Astrocyte (in vitro differentiated cells and primary cell): ENCODE measurements at regions not wholly inside any gene's neighbourhood (a gene's known extent, or its start where the extent isn't known, plus 50 kb on each side); places are given as distances from the start of the nearest gene placed in this dataset.

Source experiments
- DNase-seq: peaks from one replicate; pipeline ENCODE4 v3.0.0-alpha.2; 2010; ENCODE audit warnings: low read depth
- FAIRE-seq: peaks from 2 replicates; lab custom pipeline; 2011; peaks lifted over from hg19 to GRCh38; lab: Jason Lieb, UNC
- H2AFZ ChIP-seq: 2 replicates; pipeline ENCODE4 v1.6.0; 2012; ENCODE audit warnings: low read depth, low read length, inconsistent platforms
- H3K27ac ChIP-seq: 2 replicates; pipeline ENCODE4 v1.5.1; 2011; ENCODE audit warnings: low read depth, low read length, inconsistent platforms
- H3K27me3 ChIP-seq: 2 replicates; pipeline ENCODE4 v1.6.0; 2011; ENCODE audit warnings: low read length, inconsistent platforms; ENCODE audit not compliant: insufficient read depth
- H3K36me3 ChIP-seq: 2 replicates; pipeline ENCODE4 v1.5.1; 2011; ENCODE audit warnings: low read length, inconsistent platforms; ENCODE audit not compliant: insufficient read depth
- H3K4me1 ChIP-seq: 2 replicates; pipeline ENCODE4 v1.5.1; 2011; ENCODE audit warnings: low read length, inconsistent platforms; ENCODE audit not compliant: insufficient read depth
- H3K4me2 ChIP-seq: 2 replicates; pipeline ENCODE4 v1.6.0; 2012; ENCODE audit warnings: low read length, inconsistent platforms
- H3K4me3 ChIP-seq: 2 replicates; pipeline ENCODE4 v1.5.1; 2011; ENCODE audit warnings: low read depth, mild to moderate bottlenecking, low read length, inconsistent platforms; ENCODE audit not compliant: insufficient read depth
- H3K79me2 ChIP-seq: 2 replicates; pipeline ENCODE4 v1.6.0; 2012; ENCODE audit warnings: mild to moderate bottlenecking, low read length, inconsistent platforms; ENCODE audit not compliant: insufficient read depth
- H3K9ac ChIP-seq: 2 replicates; pipeline ENCODE4 v1.6.0; 2012; ENCODE audit warnings: mild to moderate bottlenecking, low read length, inconsistent platforms
- H3K9me3 ChIP-seq: 2 replicates; pipeline ENCODE4 v1.5.1; 2012; ENCODE audit warnings: low read depth, mild to moderate bottlenecking, low read length, inconsistent platforms; ENCODE audit not compliant: insufficient read depth
- H4K20me1 ChIP-seq: 2 replicates; pipeline ENCODE4 v1.6.0; 2012; ENCODE audit warnings: low read length, inconsistent platforms; ENCODE audit not compliant: insufficient read depth
- H3K27ac Mint-ChIP-seq: one replicate; pipeline ENCODE4 v1.8.0; 2021; ENCODE audit warnings: mild to moderate bottlenecking, mixed read lengths; ENCODE audit not compliant: unreplicated experiment
- H3K27me3 Mint-ChIP-seq: one replicate; pipeline ENCODE4 v1.8.0; 2021; ENCODE audit warnings: low read depth, mixed read lengths; ENCODE audit not compliant: unreplicated experiment
- H3K36me3 Mint-ChIP-seq: one replicate; pipeline ENCODE4 v1.8.0; 2021; ENCODE audit warnings: low read depth, mixed read lengths; ENCODE audit not compliant: unreplicated experiment
- H3K4me1 Mint-ChIP-seq: one replicate; pipeline ENCODE4 v1.8.0; 2021; ENCODE audit warnings: low read depth, mixed read lengths; ENCODE audit not compliant: unreplicated experiment
- H3K4me3 Mint-ChIP-seq: one replicate; pipeline ENCODE4 v1.8.0; 2021; ENCODE audit warnings: mild to moderate bottlenecking, moderate library complexity, mixed read lengths; ENCODE audit not compliant: unreplicated experiment
- H3K9me3 Mint-ChIP-seq: one replicate; pipeline ENCODE4 v1.8.0; 2021; ENCODE audit warnings: mild to moderate bottlenecking, mixed read lengths; ENCODE audit not compliant: unreplicated experiment
- CTCF ChIP-seq: IDR thresholded peaks from 2 replicates; pipeline ENCODE4 v1.5.1; 2011; ENCODE audit warnings: low read depth, mild to moderate bottlenecking, inconsistent platforms, low read length, moderate library complexity; ENCODE audit not compliant: insufficient read depth
- EZH2 ChIP-seq: IDR thresholded peaks from 2 replicates; pipeline ENCODE4 v1.6.1; 2012; ENCODE audit warnings: mild to moderate bottlenecking, low read length, inconsistent platforms; ENCODE audit not compliant: insufficient read depth

DNA sequence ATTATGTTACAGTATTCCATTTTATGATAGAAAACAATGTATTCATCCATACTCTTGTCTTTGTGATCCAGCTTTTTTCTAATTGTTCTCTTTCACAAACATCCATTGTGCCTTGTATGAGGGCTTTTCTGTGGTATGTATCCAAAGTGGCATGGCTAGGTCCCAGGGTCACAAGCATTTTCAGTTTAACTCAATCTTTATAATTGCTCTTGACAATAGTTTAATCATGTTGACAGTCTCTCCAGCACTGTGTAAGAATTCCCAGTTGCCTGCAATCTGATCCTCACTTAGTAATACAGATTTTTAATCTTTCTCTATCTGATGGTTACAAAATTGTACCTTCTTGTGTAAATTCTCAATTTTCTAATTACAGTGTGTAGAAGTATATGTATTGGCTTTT is 533.4 kb downstream of the NEBL start:
- Histone ChIP-seq H4K20me1 (no peaks in the 10 kb centered on the region), H3K9ac (no peak overlapping the region), H3K4me2 (no peak overlapping the region), H3K4me3 (no peak overlapping the region), H3K4me1 (no peaks in the 10 kb centered on the region), H3K9me3 (no peaks in the 10 kb centered on the region), H3K36me3 (no peaks in the 10 kb centered on the region), H3K79me2 (no peaks in the 10 kb centered on the region), H3K27me3 (no peaks in the 10 kb centered on the region), H3K27ac (no peak overlapping the region), H2AFZ (no peak overlapping the region)
- no peak overlapping the region for H3K27ac Mint-ChIP-seq
- H3K36me3 Mint-ChIP-seq = no peaks in the 10 kb centered on the region
- FAIRE-seq (no peak), DNase-seq (no peak)
- H3K9me3 Mint-ChIP-seq = peaks cover 2% of the 10 kb centered on the region
- no peak overlapping the region for H3K4me3 Mint-ChIP-seq
- no peaks in the 10 kb centered on the region for H3K4me1 Mint-ChIP-seq
- no peak for TF ChIP-seq EZH2
- TF ChIP-seq CTCF = no peak
- no peaks in the 10 kb centered on the region for H3K27me3 Mint-ChIP-seq

GRCh38 chr10:20355915-20356314 is 539.7 kb downstream of the PLXDC2 start:
- no peak overlapping the region for H3K9ac ChIP-seq
- Mint-ChIP-seq H3K4me1 (no peaks in the 10 kb centered on the region), H3K4me3 (no peak overlapping the region), H3K36me3 (no peaks in the 10 kb centered on the region), H3K27me3 (no peaks in the 10 kb centered on the region), H3K9me3 (peaks cover 2% of the 10 kb centered on the region), H3K27ac (no peak overlapping the region)
- no peak overlapping the region for H3K4me3 ChIP-seq
- H3K27ac ChIP-seq = no peak overlapping the region
- TF ChIP-seq EZH2 (no peak), CTCF (no peak)
- H3K9me3 ChIP-seq = no peaks in the 10 kb centered on the region
- no peaks in the 10 kb centered on the region for H3K27me3 ChIP-seq
- H3K4me2 ChIP-seq = no peak overlapping the region
- DNase-seq (no peak), FAIRE-seq (no peak)
- no peaks in the 10 kb centered on the region for H4K20me1 ChIP-seq
- no peak overlapping the region for H2AFZ ChIP-seq
- no peaks in the 10 kb centered on the region for H3K36me3 ChIP-seq
- no peaks in the 10 kb centered on the region for H3K4me1 ChIP-seq
- H3K79me2 ChIP-seq = no peaks in the 10 kb centered on the region

DNA sequence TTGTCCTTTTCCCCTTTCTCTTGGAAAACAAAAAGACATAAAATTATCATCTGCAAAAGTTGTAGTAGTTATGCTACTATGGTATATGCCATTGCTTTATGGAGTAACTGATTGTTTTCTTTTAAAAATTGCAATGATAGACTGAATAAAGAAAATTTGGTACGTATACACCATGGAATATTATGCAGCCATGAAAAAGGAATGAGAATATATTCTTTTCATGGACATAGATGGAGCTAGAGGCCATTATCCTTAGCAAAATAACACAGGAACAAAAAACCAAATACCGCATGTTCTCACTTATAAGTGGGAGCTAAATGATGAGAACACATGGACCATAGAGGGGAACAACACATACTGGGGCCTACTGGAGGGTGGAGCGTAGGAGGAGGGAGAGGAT is 538.8 kb downstream of the PLXDC2 start:
- H3K9me3 ChIP-seq = no peaks in the 10 kb centered on the region
- TF ChIP-seq CTCF = no peak
- no peak for TF ChIP-seq EZH2
- H3K36me3 ChIP-seq = no peaks in the 10 kb centered on the region
- no peak overlapping the region for H3K27ac ChIP-seq
- no peak overlapping the region for H2AFZ ChIP-seq
- no peak overlapping the region for H3K9ac ChIP-seq
- H3K4me3 Mint-ChIP-seq = no peak overlapping the region
- no peaks in the 10 kb centered on the region for H3K27me3 ChIP-seq
- peaks cover 2% of the 10 kb centered on the region for H3K9me3 Mint-ChIP-seq
- H4K20me1 ChIP-seq = no peaks in the 10 kb centered on the region
- no peaks in the 10 kb centered on the region for H3K27me3 Mint-ChIP-seq
- H3K4me3 ChIP-seq = no peak overlapping the region
- FAIRE-seq (no peak), DNase-seq (no peak)
- H3K4me2 ChIP-seq = no peak overlapping the region
- H3K27ac Mint-ChIP-seq = no peak overlapping the region
- H3K4me1 ChIP-seq = no peaks in the 10 kb centered on the region
- H3K4me1 Mint-ChIP-seq = no peaks in the 10 kb centered on the region
- no peaks in the 10 kb centered on the region for H3K79me2 ChIP-seq
- no peaks in the 10 kb centered on the region for H3K36me3 Mint-ChIP-seq
